T-cell (primary cell): ENCODE measurements at regions not wholly inside any gene's neighbourhood (a gene's known extent, or its start where the extent isn't known, plus 50 kb on each side); places are given as distances from the start of the nearest gene placed in this dataset.

Experiments
- ATAC-seq, 4 experiments: fragments of 200-7000 bp in 3 of 4; fragments of 150-1000 bp in 1 of 4; cut with Tn5 transposase; replicated peaks in 1 of 4; 1 replicate in 3 of 4; 2 replicates in 1 of 4; pipeline ENCODE4 v1.10.0; 2021; ENCODE audit warnings: moderate library complexity in 3 of 4, mild to moderate bottlenecking in 2 of 4, moderate number of reproducible peaks in 1 of 4
- CTCF ChIA-PET, 2 donors: fragments of 300-600 bp; sonication (Branson Sonifier 250); formaldehyde crosslinking; loops; one replicate each; lab custom pipeline; 2022; ENCODE audit warnings: antibody characterized with exemption in 2 of 2; lab: Charles Lee
- POLR2A ChIA-PET, 2 donors: fragments of 300-600 bp; sonication (Branson Sonifier 250); formaldehyde crosslinking; loops; one replicate each; lab custom pipeline; 2022; ENCODE audit warnings: antibody characterized with exemption in 2 of 2; lab: Charles Lee
- DNase-seq, 35 experiments: peaks; one replicate each; pipeline versions ENCODE4 v3.0.0 to v3.0.0-alpha.2; 2013 to 2023
- H3K27ac ChIP-seq: one replicate; pipeline ENCODE4 v1.5.1; 2013; ENCODE audit warnings: low read length
- H3K27me3 ChIP-seq, 2 experiments: replicated peaks in 1 of 2; 1 replicate in 1 of 2; 2 replicates in 1 of 2; pipeline versions ENCODE4 v1.6.1 to v1.7.0; 2013; ENCODE audit warnings: low read length in 1 of 2, mixed read lengths in 1 of 2; ENCODE audit not compliant: control insufficient read depth in 2 of 2, insufficient read depth in 2 of 2; ENCODE audit errors: extremely low read depth in 1 of 2
- H3K36me3 ChIP-seq, 2 donors: 1 replicate in 1 of 2; 2 replicates in 1 of 2; pipeline versions ENCODE4 v1.6.1 to v1.7.0; 2013; ENCODE audit warnings: low read length in 1 of 2; ENCODE audit not compliant: control insufficient read depth in 2 of 2, insufficient read depth in 1 of 2; ENCODE audit errors: extremely low read depth in 1 of 2
- H3K4me1 ChIP-seq, 2 experiments: 1 replicate in 1 of 2; 2 replicates in 1 of 2; pipeline versions ENCODE4 v1.6.1 to v1.7.0; 2013; ENCODE audit warnings: low read length in 2 of 2, mixed read lengths in 1 of 2; ENCODE audit not compliant: insufficient read depth in 2 of 2, control insufficient read depth in 1 of 2; ENCODE audit errors: extremely low read depth in 1 of 2
- H3K4me3 ChIP-seq, 2 donors: 1 replicate in 1 of 2; 2 replicates in 1 of 2; pipeline versions ENCODE4 v1.5.1 to v1.7.0; 2013; ENCODE audit warnings: mild to moderate bottlenecking in 2 of 2, low read length in 1 of 2, moderate library complexity in 1 of 2; ENCODE audit not compliant: control insufficient read depth in 1 of 2; ENCODE audit errors: extremely low read depth in 1 of 2
- H3K9me3 ChIP-seq: 2 replicates; pipeline ENCODE4 v1.7.0; 2013
- H3K27ac Mint-ChIP-seq, 2 donors: one replicate each; pipeline ENCODE4 v1.8.0; 2020 to 2021; ENCODE audit warnings: mild to moderate bottlenecking in 2 of 2, mixed read lengths in 2 of 2
- H3K27me3 Mint-ChIP-seq, 2 donors: one replicate each; pipeline ENCODE4 v1.8.0; 2021 to 2022; ENCODE audit warnings: mixed read lengths in 2 of 2
- H3K36me3 Mint-ChIP-seq: one replicate; pipeline ENCODE4 v1.8.0; 2021; ENCODE audit warnings: mixed read lengths
- H3K4me1 Mint-ChIP-seq, 3 donors: one replicate each; pipeline ENCODE4 v1.8.0; 2020 to 2022; ENCODE audit warnings: mixed read lengths in 3 of 3, mild to moderate bottlenecking in 1 of 3
- H3K4me3 Mint-ChIP-seq, 3 donors: one replicate each; pipeline ENCODE4 v1.8.0; 2020 to 2022; ENCODE audit warnings: mild to moderate bottlenecking in 3 of 3, mixed read lengths in 3 of 3, moderate library complexity in 3 of 3
- H3K9me3 Mint-ChIP-seq, 3 donors: one replicate each; pipeline ENCODE4 v1.8.0; 2020 to 2022; ENCODE audit warnings: mixed read lengths in 3 of 3
- WGBS: methylation state at CpG from one replicate; pipeline ENCODE4 v1.1.5; 2013; ENCODE audit warnings: missing lambda C conversion rate; ENCODE audit not compliant: insufficient coverage; 5-methylcytosine and 5-hydroxymethylcytosine counted together

GRCh38 chr2:144847347-144848080 lies 327.6 kb upstream of the ZEB2 start:
- H3K4me3 Mint-ChIP-seq = no peak overlapping the region
- no peak overlapping the region for H3K27ac Mint-ChIP-seq
- H3K9me3 ChIP-seq = no peaks in the 10 kb centered on the region
- ChIA-PET CTCF (no interaction called here), POLR2A (no interaction called here)
- H3K36me3 ChIP-seq = no peaks in the 10 kb centered on the region
- no peaks in the 10 kb centered on the region for H3K4me1 Mint-ChIP-seq
- no peak overlapping the region for H3K4me3 ChIP-seq
- no peak for ATAC-seq
- H3K4me1 ChIP-seq = no peaks in the 10 kb centered on the region
- H3K27ac ChIP-seq = no peak overlapping the region
- WGBS = 96% methylated on average over 4 of the region's 5 CpGs
- no peaks in the 10 kb centered on the region for H3K9me3 Mint-ChIP-seq
- DNase-seq = no peak
- H3K36me3 Mint-ChIP-seq = no peaks in the 10 kb centered on the region
- H3K27me3 Mint-ChIP-seq = no peaks in the 10 kb centered on the region
- H3K27me3 ChIP-seq = no peaks in the 10 kb centered on the region

GRCh38 chr2:144836635-144837350 lies 316.9 kb upstream of the ZEB2 start:
- Mint-ChIP-seq H3K9me3 (no peaks in the 10 kb centered on the region), H3K36me3 (no peaks in the 10 kb centered on the region), H3K4me3 (no peak overlapping the region), H3K4me1 (no peaks in the 10 kb centered on the region), H3K27ac (no peak overlapping the region), H3K27me3 (no peaks in the 10 kb centered on the region)
- WGBS = no CpG with 5 or more reads among the region's 7 CpGs
- Histone ChIP-seq H3K27ac (no peak overlapping the region), H3K36me3 (no peaks in the 10 kb centered on the region), H3K4me1 (no peaks in the 10 kb centered on the region), H3K27me3 (no peaks in the 10 kb centered on the region), H3K4me3 (no peak overlapping the region), H3K9me3 (no peaks in the 10 kb centered on the region)
- ChIA-PET CTCF (interaction anchor here (0.6 to 0.7 kb wide), 2 partner anchors 8 to 652 kb away, joined by 3 read pairs; no protein-coding TSS in a partner anchor), POLR2A (interaction anchor here in 1 of 2 donors (0.5 kb wide), 1 partner anchor 333 kb away, joined by 5 read pairs; no protein-coding TSS in a partner anchor)
- ATAC-seq (no peak), DNase-seq (no peak)

- no CpG with 5 or more reads among the region's 4 CpGs for WGBS
- ATAC-seq = no peak
- no peaks in the 10 kb centered on the region for H3K36me3 Mint-ChIP-seq
- Histone ChIP-seq H3K9me3 (no peaks in the 10 kb centered on the region), H3K27ac (no peak overlapping the region), H3K4me3 (no peak overlapping the region), H3K4me1 (no peaks in the 10 kb centered on the region), H3K27me3 (no peaks in the 10 kb centered on the region), H3K36me3 (no peaks in the 10 kb centered on the region)
- H3K4me1 Mint-ChIP-seq = no peaks in the 10 kb centered on the region
- H3K4me3 Mint-ChIP-seq = no peak overlapping the region
- no peaks in the 10 kb centered on the region for H3K9me3 Mint-ChIP-seq
- H3K27me3 Mint-ChIP-seq = no peaks in the 10 kb centered on the region
- ChIA-PET POLR2A (interaction anchor here in 1 of 2 donors (0.5 kb wide), 1 partner anchor 332 kb away, joined by 5 read pairs; no protein-coding TSS in a partner anchor), CTCF (no interaction called here)
- DNase-seq = no peak
- H3K27ac Mint-ChIP-seq = no peak overlapping the region
Observed at GRCh38 chr2:144835634-144836350, 315.9 kb upstream of the ZEB2 start.

- H3K27ac ChIP-seq = no peak overlapping the region
- no peak overlapping the region for H3K4me3 ChIP-seq
- ChIA-PET POLR2A (no interaction called here), CTCF (interaction anchor here in 1 of 2 donors (0.7 kb wide), 1 partner anchor 10 kb away, joined by 3 read pairs; no protein-coding TSS in a partner anchor)
- no peak overlapping the region for H3K4me3 Mint-ChIP-seq
- H3K36me3 ChIP-seq = no peaks in the 10 kb centered on the region
- 92% methylated on average over 2 of the region's 5 CpGs for WGBS
- no peaks in the 10 kb centered on the region for H3K27me3 Mint-ChIP-seq
- DNase-seq (no peak), ATAC-seq (no peak)
- no peaks in the 10 kb centered on the region for H3K4me1 Mint-ChIP-seq
- no peaks in the 10 kb centered on the region for H3K9me3 ChIP-seq
- no peaks in the 10 kb centered on the region for H3K27me3 ChIP-seq
- H3K27ac Mint-ChIP-seq = no peak overlapping the region
- no peaks in the 10 kb centered on the region for H3K36me3 Mint-ChIP-seq
- no peaks in the 10 kb centered on the region for H3K9me3 Mint-ChIP-seq
- no peaks in the 10 kb centered on the region for H3K4me1 ChIP-seq
Observed at GRCh38 chr2:144834998-144835633, 315.2 kb upstream of the ZEB2 start.

GRCh38 chr2:144834363-144834762 lies 314.4 kb upstream of the ZEB2 start:
- no CpG with 5 or more reads among the region's 4 CpGs for WGBS
- no peaks in the 10 kb centered on the region for H3K4me1 Mint-ChIP-seq

GRCh38 chr2:144833075-144833637 lies 313.2 kb upstream of the ZEB2 start:
- Histone ChIP-seq H3K4me1 (no peaks in the 10 kb centered on the region), H3K27ac (no peak overlapping the region), H3K4me3 (no peak overlapping the region), H3K36me3 (no peaks in the 10 kb centered on the region), H3K9me3 (no peaks in the 10 kb centered on the region), H3K27me3 (no peaks in the 10 kb centered on the region)
- no CpG with 5 or more reads among the region's 1 CpG for WGBS
- no peak overlapping the region for H3K4me3 Mint-ChIP-seq
- no peaks in the 10 kb centered on the region for H3K9me3 Mint-ChIP-seq
- POLR2A ChIA-PET = interaction anchor here in 1 of 2 donors (0.6 kb wide), 1 partner anchor 104 kb away, joined by 3 read pairs; no protein-coding TSS in a partner anchor
- DNase-seq (no peak), ATAC-seq (no peak)
- CTCF ChIA-PET = no interaction called here
- H3K27me3 Mint-ChIP-seq = no peaks in the 10 kb centered on the region
- H3K36me3 Mint-ChIP-seq = no peaks in the 10 kb centered on the region
- no peaks in the 10 kb centered on the region for H3K4me1 Mint-ChIP-seq
- H3K27ac Mint-ChIP-seq = no peak overlapping the region

More at GRCh38 chr2:144834363-144834762, 314.4 kb upstream of the ZEB2 start:
- Mint-ChIP-seq H3K4me3 (no peak overlapping the region), H3K27me3 (no peaks in the 10 kb centered on the region), H3K9me3 (no peaks in the 10 kb centered on the region), H3K36me3 (no peaks in the 10 kb centered on the region), H3K27ac (no peak overlapping the region)
- DNase-seq = no peak
- H3K36me3 ChIP-seq = no peaks in the 10 kb centered on the region
- POLR2A ChIA-PET = no interaction called here
- no peak overlapping the region for H3K27ac ChIP-seq
- no peaks in the 10 kb centered on the region for H3K9me3 ChIP-seq
- no peak for ATAC-seq
- no peaks in the 10 kb centered on the region for H3K27me3 ChIP-seq
- no peaks in the 10 kb centered on the region for H3K4me1 ChIP-seq
- no peak overlapping the region for H3K4me3 ChIP-seq
- CTCF ChIA-PET = no interaction called here
